CD8-positive, alpha-beta memory T cell (primary cell): ENCODE measurements at regions not wholly inside any gene's neighbourhood (a gene's known extent, or its start where the extent isn't known, plus 50 kb on each side); places are given as distances from the start of the nearest gene placed in this dataset.

Experiments
- CTCF ChIA-PET: fragments of 350-600 bp; sonication (Branson Sonifier 250); formaldehyde crosslinking; loops from one replicate; lab custom pipeline; 2021; ENCODE audit warnings: antibody characterized with exemption; lab: Charles Lee
- POLR2A ChIA-PET: fragments of 350-600 bp; sonication (Branson Sonifier 250); formaldehyde crosslinking; loops from one replicate; lab custom pipeline; 2021; ENCODE audit warnings: antibody characterized with exemption; lab: Charles Lee
- DNase-seq, 5 donors: peaks; one replicate each; pipeline versions ENCODE4 v3.0.0 to v3.0.0-alpha.2; 2020 to 2022; ENCODE audit warnings: mixed read lengths in 1 of 5
- H3K27ac ChIP-seq: one replicate; pipeline ENCODE4 v1.7.0; 2013; ENCODE audit warnings: low read depth, mild to moderate bottlenecking, low read length, moderate library complexity
- H3K27me3 ChIP-seq: 2 replicates; pipeline ENCODE4 v1.7.0; 2013; ENCODE audit warnings: low read length, mild to moderate bottlenecking; ENCODE audit not compliant: insufficient read depth, poor library complexity, severe bottlenecking
- H3K36me3 ChIP-seq: 2 replicates; pipeline ENCODE4 v1.7.0; 2013; ENCODE audit warnings: mild to moderate bottlenecking, low read length, moderate library complexity; ENCODE audit not compliant: insufficient read depth
- H3K4me1 ChIP-seq: 2 replicates; pipeline ENCODE4 v1.7.0; 2013; ENCODE audit warnings: mild to moderate bottlenecking, low read length, moderate library complexity; ENCODE audit not compliant: insufficient read depth
- H3K4me3 ChIP-seq: 2 replicates; pipeline ENCODE4 v1.7.0; 2013; ENCODE audit warnings: mild to moderate bottlenecking, low read length
- H3K9me3 ChIP-seq: 2 replicates; pipeline ENCODE4 v1.7.0; 2013; ENCODE audit warnings: mild to moderate bottlenecking, low read length
- H3K27ac Mint-ChIP-seq, 8 donors: one replicate each; pipeline ENCODE4 v1.8.0; 2020 to 2021; ENCODE audit warnings: mixed read lengths in 8 of 8, mild to moderate bottlenecking in 6 of 8, inconsistent platforms in 3 of 8, moderate library complexity in 3 of 8
- H3K27me3 Mint-ChIP-seq, 2 donors: one replicate each; pipeline ENCODE4 v1.8.0; 2020 to 2021; ENCODE audit warnings: mixed read lengths in 2 of 2, mild to moderate bottlenecking in 1 of 2, moderate library complexity in 1 of 2
- H3K36me3 Mint-ChIP-seq, 3 donors: one replicate each; pipeline ENCODE4 v1.8.0; 2020 to 2021; ENCODE audit warnings: mixed read lengths in 3 of 3, inconsistent platforms in 1 of 3, mild to moderate bottlenecking in 1 of 3
- H3K4me1 Mint-ChIP-seq, 3 donors: one replicate each; pipeline ENCODE4 v1.8.0; 2020 to 2021; ENCODE audit warnings: mixed read lengths in 3 of 3, inconsistent platforms in 1 of 3, mild to moderate bottlenecking in 1 of 3
- H3K4me3 Mint-ChIP-seq, 7 donors: one replicate each; pipeline ENCODE4 v1.8.0; 2020 to 2021; ENCODE audit warnings: mixed read lengths in 7 of 7, mild to moderate bottlenecking in 6 of 7, moderate library complexity in 4 of 7, inconsistent platforms in 2 of 7
- H3K9me3 Mint-ChIP-seq, 5 donors: one replicate each; pipeline ENCODE4 v1.8.0; 2020 to 2022; ENCODE audit warnings: mixed read lengths in 5 of 5, mild to moderate bottlenecking in 3 of 5, moderate library complexity in 2 of 5, inconsistent platforms in 1 of 5

GRCh38 chr9:26750162-26750561, 142.4 kb downstream of the CAAP1 start:
- no peaks in the 10 kb centered on the region for H3K36me3 Mint-ChIP-seq
- peaks cover 0 to 1% of the 10 kb centered on the region in 2 donors for H3K27me3 Mint-ChIP-seq
- Histone ChIP-seq H3K27ac (no peak overlapping the region), H3K4me3 (no peak overlapping the region), H3K9me3 (no peaks in the 10 kb centered on the region), H3K27me3 (no peaks in the 10 kb centered on the region), H3K36me3 (no peaks in the 10 kb centered on the region), H3K4me1 (no peaks in the 10 kb centered on the region)
- ChIA-PET CTCF (no interaction called here), POLR2A (no interaction called here)
- H3K27ac Mint-ChIP-seq: no peak overlapping the region
- no peaks in the 10 kb centered on the region for H3K9me3 Mint-ChIP-seq
- DNase-seq: no peak
- no peak overlapping the region for H3K4me3 Mint-ChIP-seq
- no peaks in the 10 kb centered on the region for H3K4me1 Mint-ChIP-seq

GRCh38 chr9:26748449-26749058, 144.0 kb downstream of the CAAP1 start:
- H3K9me3 Mint-ChIP-seq: no peaks in the 10 kb centered on the region
- Histone ChIP-seq H3K4me3 (no peak overlapping the region), H3K9me3 (no peaks in the 10 kb centered on the region), H3K27ac (no peak overlapping the region), H3K27me3 (no peaks in the 10 kb centered on the region), H3K4me1 (no peaks in the 10 kb centered on the region), H3K36me3 (no peaks in the 10 kb centered on the region)
- H3K27me3 Mint-ChIP-seq: peaks cover 0 to 1% of the 10 kb centered on the region in 2 donors
- H3K4me1 Mint-ChIP-seq: peaks cover 0 to 3% (median 0%) of the 10 kb centered on the region in 3 donors
- H3K4me3 Mint-ChIP-seq: no peak overlapping the region
- CTCF ChIA-PET: no interaction called here
- POLR2A ChIA-PET: no interaction called here
- no peaks in the 10 kb centered on the region for H3K36me3 Mint-ChIP-seq
- DNase-seq: no peak
- peak overlapping the region in 1 of 8 donors; percentile 24 for H3K27ac Mint-ChIP-seq

DNA sequence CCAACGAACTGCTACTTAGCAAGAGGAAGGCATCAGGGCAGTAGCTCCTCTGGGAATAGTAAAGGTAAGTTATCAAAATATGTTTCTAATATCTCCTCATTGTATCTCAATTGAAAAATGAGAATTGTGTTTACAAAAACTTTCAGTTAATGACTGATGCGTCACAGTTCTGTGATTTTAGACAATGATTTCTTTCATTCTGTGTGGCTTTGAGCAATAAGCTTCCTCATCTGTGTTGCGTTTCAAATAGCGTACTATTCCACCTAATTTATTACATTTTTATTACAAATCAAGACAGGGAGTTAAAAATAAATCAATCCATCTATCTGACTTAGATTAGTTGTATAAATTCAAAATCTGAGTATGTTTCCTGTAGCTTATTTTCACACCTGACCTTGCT, 145.0 kb downstream of the CAAP1 start:
- no peaks in the 10 kb centered on the region for H3K27me3 ChIP-seq
- peaks cover 0 to 2% of the 10 kb centered on the region in 2 donors for H3K27me3 Mint-ChIP-seq
- H3K27ac Mint-ChIP-seq: no peak overlapping the region
- H3K9me3 ChIP-seq: no peaks in the 10 kb centered on the region
- CTCF ChIA-PET: interaction anchor here (1.3 kb wide), 1 partner anchor 228 kb away, joined by 6 read pairs; no protein-coding TSS in a partner anchor
- POLR2A ChIA-PET: no interaction called here
- H3K9me3 Mint-ChIP-seq: no peaks in the 10 kb centered on the region
- no peak overlapping the region for H3K4me3 Mint-ChIP-seq
- H3K4me3 ChIP-seq: no peak overlapping the region
- no peaks in the 10 kb centered on the region for H3K36me3 Mint-ChIP-seq
- DNase-seq: no peak
- H3K36me3 ChIP-seq: no peaks in the 10 kb centered on the region
- H3K27ac ChIP-seq: no peak overlapping the region
- H3K4me1 ChIP-seq: no peaks in the 10 kb centered on the region
- peaks cover 0 to 3% (median 0%) of the 10 kb centered on the region in 3 donors for H3K4me1 Mint-ChIP-seq

- Mint-ChIP-seq H3K27ac (no peak overlapping the region), H3K9me3 (no peaks in the 10 kb centered on the region), H3K4me3 (no peak overlapping the region), H3K27me3 (peaks cover 0 to 3% of the 10 kb centered on the region in 2 donors), H3K36me3 (no peaks in the 10 kb centered on the region), H3K4me1 (peaks cover 0 to 3% (median 0%) of the 10 kb centered on the region in 3 donors)
- Histone ChIP-seq H3K27me3 (no peaks in the 10 kb centered on the region), H3K4me1 (no peaks in the 10 kb centered on the region), H3K4me3 (no peak overlapping the region), H3K9me3 (no peaks in the 10 kb centered on the region), H3K36me3 (no peaks in the 10 kb centered on the region), H3K27ac (no peak overlapping the region)
- no peak for DNase-seq
- POLR2A ChIA-PET: no interaction called here
- CTCF ChIA-PET: interaction anchor here (0.6 to 1.3 kb wide), 2 partner anchors 23 to 229 kb away, joined by 3 to 6 read pairs; no protein-coding TSS in a partner anchor
Observed at GRCh38 chr9:26746357-26747072, 146.1 kb downstream of the CAAP1 start.

DNA sequence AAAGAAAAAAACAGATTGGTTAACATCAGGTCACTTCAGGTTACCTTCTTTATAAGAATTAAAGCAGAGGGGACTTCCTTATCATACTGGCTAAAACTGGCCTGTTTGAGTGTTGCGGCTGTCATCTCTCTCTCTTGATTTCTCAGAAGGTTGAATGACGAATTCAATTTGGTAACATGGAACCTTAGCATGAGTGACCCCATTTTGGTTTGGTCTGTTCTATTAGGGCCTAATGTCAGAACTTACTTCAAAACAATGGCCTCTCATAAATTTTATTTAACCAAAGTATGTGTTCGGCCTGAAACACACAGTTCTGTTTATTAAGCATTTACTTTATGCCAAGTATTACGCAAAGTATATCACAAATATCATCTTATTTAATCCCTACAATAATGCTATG, 147.5 kb downstream of the CAAP1 start:
- no peaks in the 10 kb centered on the region for H3K36me3 ChIP-seq
- no peak overlapping the region for H3K27ac Mint-ChIP-seq
- H3K36me3 Mint-ChIP-seq: no peaks in the 10 kb centered on the region
- no peaks in the 10 kb centered on the region for H3K4me1 ChIP-seq
- H3K4me3 ChIP-seq: no peak overlapping the region
- H3K9me3 Mint-ChIP-seq: peaks cover 0 to 1% (median 0%) of the 10 kb centered on the region in 5 donors
- H3K27me3 Mint-ChIP-seq: peaks cover 0 to 3% of the 10 kb centered on the region in 2 donors
- no peak overlapping the region for H3K27ac ChIP-seq
- POLR2A ChIA-PET: no interaction called here
- CTCF ChIA-PET: no interaction called here
- no peaks in the 10 kb centered on the region for H3K9me3 ChIP-seq
- H3K4me1 Mint-ChIP-seq: peaks cover 0 to 3% (median 0%) of the 10 kb centered on the region in 3 donors
- DNase-seq: no peak
- H3K4me3 Mint-ChIP-seq: no peak overlapping the region
- H3K27me3 ChIP-seq: no peaks in the 10 kb centered on the region

GRCh38 chr9:26744191-26744965, 148.2 kb downstream of the CAAP1 start:
- no peak overlapping the region for H3K27ac ChIP-seq
- peaks cover 0 to 3% (median 0%) of the 10 kb centered on the region in 3 donors for H3K4me1 Mint-ChIP-seq
- H3K4me3 Mint-ChIP-seq: no peak overlapping the region
- H3K4me1 ChIP-seq: no peaks in the 10 kb centered on the region
- ChIA-PET POLR2A (no interaction called here), CTCF (interaction anchor here (0.8 kb wide), 1 partner anchor 531 kb away, joined by 3 read pairs; no protein-coding TSS in a partner anchor)
- DNase-seq: no peak
- H3K27me3 Mint-ChIP-seq: peaks cover 3% of the 10 kb centered on the region in 2 donors
- no peaks in the 10 kb centered on the region for H3K36me3 ChIP-seq
- no peaks in the 10 kb centered on the region for H3K27me3 ChIP-seq
- H3K27ac Mint-ChIP-seq: no peak overlapping the region
- H3K9me3 Mint-ChIP-seq: peaks cover 0 to 6% (median under 1%) of the 10 kb centered on the region in 5 donors
- H3K36me3 Mint-ChIP-seq: no peaks in the 10 kb centered on the region
- no peaks in the 10 kb centered on the region for H3K9me3 ChIP-seq
- no peak overlapping the region for H3K4me3 ChIP-seq

- Histone ChIP-seq H3K4me3 (no peak overlapping the region), H3K4me1 (no peaks in the 10 kb centered on the region), H3K27ac (no peak overlapping the region), H3K9me3 (no peaks in the 10 kb centered on the region), H3K36me3 (no peaks in the 10 kb centered on the region), H3K27me3 (no peaks in the 10 kb centered on the region)
- Mint-ChIP-seq H3K27me3 (peaks cover 3 to 5% of the 10 kb centered on the region in 2 donors), H3K36me3 (peaks cover 0 to 2% (median 0%) of the 10 kb centered on the region in 3 donors), H3K27ac (no peak overlapping the region), H3K4me1 (peaks cover 0 to 3% (median 0%) of the 10 kb centered on the region in 3 donors), H3K9me3 (peaks cover 6 to 17% (median 9%) of the 10 kb centered on the region in 5 donors), H3K4me3 (no peak overlapping the region)
- POLR2A ChIA-PET: no interaction called here
- CTCF ChIA-PET: no interaction called here
- no peak for DNase-seq
Observed at GRCh38 chr9:26742828-26743476, 149.7 kb downstream of the CAAP1 start.
